DMS153 treated with DMSO at 0.1 percent for 48 hours (cell line): ENCODE measurements at regions not wholly inside any gene's neighbourhood (a gene's known extent, or its start where the extent isn't known, plus 50 kb on each side); places are given as distances from the start of the nearest gene placed in this dataset.
"Not testable (repeated sequence)": the region's sequence is repeated elsewhere in the genome, so short reads cannot be mapped to it uniquely, and the experiment has no call there.

Experiments
- DNase-seq: peaks from one replicate; lab custom pipeline; 2025; ENCODE audit not compliant: unreplicated experiment; lab: John Stamatoyannopoulos, UW

GRCh38 chr1:208682664-208683013 is 438.5 kb upstream of the PLXNA2 start:
- DNase-seq: no peak

- no peak for DNase-seq
Observed at GRCh38 chr1:208683141-208683540, 439.0 kb upstream of the PLXNA2 start.

GRCh38 chr1:208684192-208684591 is 440.0 kb upstream of the PLXNA2 start:
- DNase-seq: no peak

GRCh38 chr1:208686592-208686991 is 442.4 kb upstream of the PLXNA2 start:
- DNase-seq: no peak

GRCh38 chr1:208688656-208689315 is 444.6 kb upstream of the PLXNA2 start:
- no peak for DNase-seq

GRCh38 chr1:208691012-208691411 is 446.8 kb upstream of the PLXNA2 start:
- DNase-seq: no peak

GRCh38 chr1:208709981-208710380 is 465.8 kb upstream of the PLXNA2 start:
- DNase-seq: no peak

GRCh38 chr1:208714323-208714722 is 470.1 kb upstream of the PLXNA2 start:
- no peak for DNase-seq

GRCh38 chr1:208717525-208717924 is 473.3 kb upstream of the PLXNA2 start:
- DNase-seq: no peak

GRCh38 chr1:208722592-208722991 is 478.4 kb upstream of the PLXNA2 start:
- DNase-seq: no peak

GRCh38 chr1:208724079-208724478 is 479.9 kb upstream of the PLXNA2 start:
- no peak for DNase-seq

GRCh38 chr1:208728815-208729214 is 484.6 kb upstream of the PLXNA2 start:
- no peak for DNase-seq

GRCh38 chr1:208731981-208732821 is 488.0 kb upstream of the PLXNA2 start:
- peak; percentile 93 for DNase-seq

GRCh38 chr1:208737161-208737560 is 493.0 kb upstream of the PLXNA2 start:
- no peak for DNase-seq

GRCh38 chr1:208737922-208738321 is 493.7 kb upstream of the PLXNA2 start:
- no peak for DNase-seq

- DNase-seq: not testable (repeated sequence)
Observed at GRCh38 chr1:208739636-208740035, 495.5 kb upstream of the PLXNA2 start.

GRCh38 chr1:208741296-208741695 is 497.1 kb upstream of the PLXNA2 start:
- no peak for DNase-seq

GRCh38 chr1:208743361-208743760 is 499.2 kb upstream of the PLXNA2 start:
- DNase-seq: no peak

- DNase-seq: peak; percentile 70
Observed at GRCh38 chr1:208747979-208748378, 503.8 kb upstream of the PLXNA2 start.

- no peak for DNase-seq
Observed at GRCh38 chr1:208748387-208749165, 504.4 kb upstream of the PLXNA2 start.

- DNase-seq: no peak
Observed at GRCh38 chr1:208756339-208756981, 512.3 kb upstream of the PLXNA2 start.
